PC-3 (cell line): ENCODE measurements at regions not wholly inside any gene's neighbourhood (a gene's known extent, or its start where the extent isn't known, plus 50 kb on each side); places are given as distances from the start of the nearest gene placed in this dataset.
"Not testable (repeated sequence)": the region's sequence is repeated elsewhere in the genome, so short reads cannot be mapped to it uniquely, and the experiment has no call there.

Source experiments
- ATAC-seq: fragments of 200-7000 bp; cut with Tn5 transposase; 2 replicates; pipeline ENCODE4 v1.9.1; 2020; ENCODE audit warnings: mild to moderate bottlenecking, moderate library complexity
- BruUV-seq: library from RNA; stranded (reverse); fragments of 400-500 nt; replicated peaks from 2 replicates; lab custom pipeline; 2021; lab: Mats Ljungman, UMichigan
- CTCF ChIA-PET: fragments of 300-600 bp; sonication (Branson Sonifier 250); formaldehyde crosslinking; loops from one replicate; lab custom pipeline; 2022; ENCODE audit warnings: antibody characterized with exemption; lab: Charles Lee
- POLR2A ChIA-PET: fragments of 300-600 bp; sonication (Branson Sonifier 250); formaldehyde crosslinking; loops from one replicate; lab custom pipeline; 2022; ENCODE audit warnings: antibody characterized with exemption; ENCODE audit not compliant: unreplicated experiment; lab: Charles Lee
- DNase-seq: peaks from one replicate; pipeline ENCODE4 v3.0.0-alpha.2; 2015
- H2AFZ ChIP-seq: fragments of 300-600 bp; sonication (generic); 2 replicates; pipeline ENCODE4 v1.6.0; 2016; ENCODE audit warnings: antibody characterized with exemption, low read length
- H3F3A ChIP-seq: fragments of 300-600 bp; sonication (generic); one replicate; pipeline ENCODE4 v1.6.0; 2017; ENCODE audit warnings: antibody characterized with exemption, low read length, control low read depth, mild to moderate bottlenecking; ENCODE audit not compliant: unreplicated experiment
- H3K27ac ChIP-seq: fragments of 300-600 bp; sonication (generic); 2 replicates; pipeline ENCODE4 v1.5.1; 2016; ENCODE audit warnings: mild to moderate bottlenecking, low read length
- H3K27me3 ChIP-seq: fragments of 300-600 bp; sonication (generic); 2 replicates; pipeline ENCODE4 v1.6.1; 2016; ENCODE audit warnings: low read length, mixed read lengths
- H3K36me3 ChIP-seq: fragments of 300-600 bp; sonication (generic); 2 replicates; pipeline ENCODE4 v1.6.1; 2016; ENCODE audit warnings: low read depth, mixed run types, low read length, mixed read lengths
- H3K4me1 ChIP-seq: fragments of 300-600 bp; sonication (generic); 2 replicates; pipeline ENCODE4 v1.5.1; 2016; ENCODE audit warnings: low read length; ENCODE audit not compliant: insufficient read depth
- H3K4me2 ChIP-seq: fragments of 300-600 bp; sonication (generic); 2 replicates; pipeline ENCODE4 v1.6.0; 2016; ENCODE audit warnings: low read length
- H3K4me3 ChIP-seq: fragments of 300-600 bp; sonication (generic); 2 replicates; pipeline ENCODE4 v1.5.1; 2016; ENCODE audit warnings: mild to moderate bottlenecking, low read length, mixed read lengths
- H3K79me2 ChIP-seq: fragments of 300-600 bp; sonication (generic); 2 replicates; pipeline ENCODE4 v1.6.1; 2017; ENCODE audit warnings: low read length, mixed read lengths
- H3K9ac ChIP-seq: fragments of 300-600 bp; sonication (generic); 2 replicates; pipeline ENCODE4 v1.6.0; 2016; ENCODE audit warnings: mild to moderate bottlenecking, low read length
- H3K9me2 ChIP-seq: fragments of 300-600 bp; sonication (generic); replicated peaks from 2 replicates; pipeline ENCODE4 v1.6.1; 2016; ENCODE audit warnings: mixed run types, low read length, mixed read lengths
- H3K9me3 ChIP-seq: fragments of 300-600 bp; sonication (generic); 2 replicates; pipeline ENCODE4 v1.6.1; 2016; ENCODE audit warnings: low read length, mixed read lengths
- H4K20me1 ChIP-seq: fragments of 300-600 bp; sonication (generic); 2 replicates; pipeline ENCODE4 v1.6.1; 2016; ENCODE audit warnings: low read length, mixed read lengths
- EZH2 ChIP-seq: fragments of 300-600 bp; sonication (generic); IDR thresholded peaks from one replicate; pipeline ENCODE4 v1.6.1; 2017; ENCODE audit warnings: antibody characterized with exemption, mild to moderate bottlenecking, low read length; ENCODE audit not compliant: unreplicated experiment
- EZH2phosphoT487 ChIP-seq: fragments of 300-600 bp; sonication (generic); IDR thresholded peaks from 2 replicates; pipeline ENCODE4 v1.6.1; 2018; ENCODE audit warnings: mild to moderate bottlenecking, antibody characterized with exemption, low read length, borderline replicate concordance
- intact Hi-C: fragments of 100-400 bp; cut with micrococcal nuclease; formaldehyde crosslinking; loops from 2 replicates; pipeline ENCODE4 v1.9.0; 2023
- TF ChIP-seq, protein P1 (sequence below): fragments of 300-600 bp; sonication (generic); conservative IDR thresholded peaks from 2 replicates; pipeline ENCODE4 v1.5.1; 2017; ENCODE audit warnings: antibody characterized with exemption, low read depth, mild to moderate bottlenecking, low read length

DNA sequence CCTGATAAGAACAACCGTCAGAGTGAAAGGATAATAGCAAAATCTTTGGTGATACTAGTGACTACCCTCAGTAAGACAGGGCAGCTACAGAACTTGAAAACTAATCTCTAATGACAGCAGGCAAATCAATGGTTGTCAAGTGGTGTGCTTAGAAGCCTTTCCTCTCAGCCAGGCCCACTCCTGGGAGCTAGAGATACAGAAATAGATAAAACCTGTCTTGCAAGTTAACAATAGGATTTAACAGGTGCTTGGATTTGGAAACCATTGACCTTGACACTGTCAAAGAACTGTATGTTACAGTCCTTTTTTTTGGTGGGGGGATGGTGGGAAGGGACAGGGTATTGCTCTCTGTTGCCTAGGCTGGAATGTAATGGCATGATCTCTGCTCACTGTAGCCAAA lies 118.6 kb downstream of the BASP1 start:
- H3K9me2 ChIP-seq, result no peaks in the 10 kb centered on the region
- no peak overlapping the region for H2AFZ ChIP-seq
- H3K27ac ChIP-seq, result no peak overlapping the region
- H4K20me1 ChIP-seq, result no peaks in the 10 kb centered on the region
- ChIA-PET CTCF (no interaction called here), POLR2A (no interaction called here)
- intact Hi-C loops, result no loop called here
- TF ChIP-seq EZH2 (no peak), EZH2phosphoT487 (no peak)
- TF ChIP-seq, protein P1, sequence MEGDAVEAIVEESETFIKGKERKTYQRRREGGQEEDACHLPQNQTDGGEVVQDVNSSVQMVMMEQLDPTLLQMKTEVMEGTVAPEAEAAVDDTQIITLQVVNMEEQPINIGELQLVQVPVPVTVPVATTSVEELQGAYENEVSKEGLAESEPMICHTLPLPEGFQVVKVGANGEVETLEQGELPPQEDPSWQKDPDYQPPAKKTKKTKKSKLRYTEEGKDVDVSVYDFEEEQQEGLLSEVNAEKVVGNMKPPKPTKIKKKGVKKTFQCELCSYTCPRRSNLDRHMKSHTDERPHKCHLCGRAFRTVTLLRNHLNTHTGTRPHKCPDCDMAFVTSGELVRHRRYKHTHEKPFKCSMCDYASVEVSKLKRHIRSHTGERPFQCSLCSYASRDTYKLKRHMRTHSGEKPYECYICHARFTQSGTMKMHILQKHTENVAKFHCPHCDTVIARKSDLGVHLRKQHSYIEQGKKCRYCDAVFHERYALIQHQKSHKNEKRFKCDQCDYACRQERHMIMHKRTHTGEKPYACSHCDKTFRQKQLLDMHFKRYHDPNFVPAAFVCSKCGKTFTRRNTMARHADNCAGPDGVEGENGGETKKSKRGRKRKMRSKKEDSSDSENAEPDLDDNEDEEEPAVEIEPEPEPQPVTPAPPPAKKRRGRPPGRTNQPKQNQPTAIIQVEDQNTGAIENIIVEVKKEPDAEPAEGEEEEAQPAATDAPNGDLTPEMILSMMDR, result no peak
- no peak overlapping the region for H3K4me3 ChIP-seq
- H3K36me3 ChIP-seq, result no peaks in the 10 kb centered on the region
- no peak for ATAC-seq
- no peaks in the 10 kb centered on the region for H3K27me3 ChIP-seq
- BruUV-seq, result no TSS peak
- no peak for DNase-seq
- H3K4me1 ChIP-seq, result no peaks in the 10 kb centered on the region
- H3F3A ChIP-seq, result no peaks in the 10 kb centered on the region
- H3K9me3 ChIP-seq, result no peaks in the 10 kb centered on the region
- H3K9ac ChIP-seq, result no peak overlapping the region
- no peak overlapping the region for H3K4me2 ChIP-seq
- no peaks in the 10 kb centered on the region for H3K79me2 ChIP-seq

DNA sequence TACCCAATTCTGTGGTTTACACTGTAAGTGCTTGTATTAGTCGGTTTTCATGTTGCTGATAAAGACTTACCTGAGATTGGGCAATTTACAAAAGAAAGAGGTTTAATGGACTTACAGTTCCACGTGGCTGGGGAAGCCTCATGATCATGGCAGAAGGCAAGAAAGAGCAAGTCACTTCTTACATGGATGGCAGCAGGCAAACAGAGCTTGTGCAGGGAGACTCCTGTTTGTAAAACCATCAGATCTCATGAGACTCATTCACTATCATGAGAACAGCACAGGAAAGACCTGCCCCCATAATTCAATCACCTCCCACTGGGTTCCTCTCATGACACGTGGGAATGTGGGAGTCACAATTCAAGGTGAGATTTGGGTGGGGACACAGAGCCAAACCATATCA lies 119.3 kb downstream of the BASP1 start:
- H3K4me1 ChIP-seq, BruUV-seq, intact Hi-C loops, POLR2A ChIA-PET, H3K9me3 ChIP-seq, H2AFZ ChIP-seq, CTCF ChIA-PET, H4K20me1 ChIP-seq, H3K4me2 ChIP-seq, H3K79me2 ChIP-seq, H3K27me3 ChIP-seq, H3F3A ChIP-seq, ATAC-seq, H3K9ac ChIP-seq, H3K4me3 ChIP-seq, DNase-seq, H3K27ac ChIP-seq, H3K9me2 ChIP-seq, H3K36me3 ChIP-seq: not testable (repeated sequence)

DNA sequence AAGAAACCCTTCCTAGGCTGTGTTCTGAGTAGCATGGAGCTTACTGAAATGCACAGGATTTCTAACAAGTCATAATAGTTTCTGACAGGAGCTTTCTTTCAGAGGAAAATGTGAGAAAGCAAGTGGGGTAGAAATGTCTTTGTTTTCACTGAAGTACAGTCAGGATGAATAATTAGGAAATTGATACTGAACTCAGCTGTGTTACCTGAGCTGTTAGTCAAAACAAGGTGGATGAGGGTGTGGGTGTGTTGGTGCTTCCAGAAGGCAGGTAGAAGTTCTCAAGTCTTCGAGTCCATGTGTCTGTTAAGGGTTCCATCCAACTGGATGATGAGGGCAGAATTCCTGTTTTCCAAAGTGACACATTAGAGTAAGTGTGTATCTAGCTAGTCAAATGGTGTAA lies 122.4 kb downstream of the BASP1 start:
- H4K20me1 ChIP-seq, result no peaks in the 10 kb centered on the region
- no TSS peak for BruUV-seq
- no peaks in the 10 kb centered on the region for H3K79me2 ChIP-seq
- ChIA-PET POLR2A (no interaction called here), CTCF (no interaction called here)
- intact Hi-C loops, result no loop called here
- H3K4me2 ChIP-seq, result no peak overlapping the region
- H3K4me3 ChIP-seq, result no peak overlapping the region
- DNase-seq (no peak), ATAC-seq (no peak)
- H3K9me3 ChIP-seq, result no peaks in the 10 kb centered on the region
- H3K9ac ChIP-seq, result no peak overlapping the region
- H3K27me3 ChIP-seq, result no peaks in the 10 kb centered on the region
- TF ChIP-seq EZH2phosphoT487, result no peak
- no peak for TF ChIP-seq EZH2
- TF ChIP-seq, protein P1, result no peak
- no peak overlapping the region for H2AFZ ChIP-seq
- no peaks in the 10 kb centered on the region for H3K36me3 ChIP-seq
- no peak overlapping the region for H3K27ac ChIP-seq
- no peaks in the 10 kb centered on the region for H3F3A ChIP-seq
- H3K9me2 ChIP-seq, result no peaks in the 10 kb centered on the region
- peaks cover 9% of the 10 kb centered on the region for H3K4me1 ChIP-seq
